HFFc6 (cell line): ENCODE measurements at regions not wholly inside any gene's neighbourhood (a gene's known extent, or its start where the extent isn't known, plus 50 kb on each side); places are given as distances from the start of the nearest gene placed in this dataset.
A peak's percentile ranks its signal among the peaks of the same experiment; 100 is the strongest.

Experiments
- DNase-seq: peaks from one replicate; pipeline ENCODE4 v3.0.0-alpha.2; 2018
- H3K27ac Mint-ChIP-seq: 2 replicates; pipeline ENCODE4 v1.8.0; 2020; ENCODE audit warnings: mild to moderate bottlenecking, mixed read lengths
- H3K27me3 Mint-ChIP-seq: 2 replicates; pipeline ENCODE4 v1.8.0; 2021; ENCODE audit warnings: mild to moderate bottlenecking, moderate library complexity, mixed read lengths; ENCODE audit not compliant: insufficient read depth
- H3K36me3 Mint-ChIP-seq: 2 replicates; pipeline ENCODE4 v1.8.0; 2021; ENCODE audit warnings: low read depth, mixed read lengths
- H3K4me1 Mint-ChIP-seq: 2 replicates; pipeline ENCODE4 v1.8.0; 2020; ENCODE audit warnings: low read depth, mixed read lengths
- H3K4me3 Mint-ChIP-seq: 2 replicates; pipeline ENCODE4 v1.8.0; 2020; ENCODE audit warnings: mild to moderate bottlenecking, moderate library complexity, mixed read lengths
- H3K9me3 Mint-ChIP-seq: 2 replicates; pipeline ENCODE4 v1.8.0; 2020; ENCODE audit warnings: mild to moderate bottlenecking, mixed read lengths
- CTCF ChIP-seq: fragments of 200-600 bp; sonication (generic); IDR thresholded peaks from 2 replicates; pipeline ENCODE4 v1.5.0; 2021; ENCODE audit warnings: antibody characterized with exemption, mild to moderate bottlenecking

DNA sequence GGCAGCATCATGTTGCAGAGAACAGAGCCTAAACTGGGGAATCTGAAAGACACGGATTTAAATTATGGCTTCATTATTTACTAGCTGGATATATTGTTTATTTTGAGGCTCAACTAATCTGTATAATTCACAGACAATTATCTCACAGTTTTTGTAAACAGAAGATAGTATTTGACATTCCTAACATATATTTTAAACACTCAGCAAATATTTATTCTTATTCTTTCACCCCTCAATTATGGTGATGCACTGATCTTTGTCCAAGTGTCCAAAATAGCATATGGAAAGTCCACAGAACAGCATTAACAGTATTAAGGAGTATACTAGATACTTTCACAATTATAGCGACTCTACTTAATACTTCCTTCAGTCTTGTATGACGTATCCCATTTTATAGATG lies 257.0 kb downstream of the ADGRG6 start:
- H3K27me3 Mint-ChIP-seq: no peaks in the 10 kb centered on the region; the same call in none of the 2 replicates
- no peak overlapping the region for H3K27ac Mint-ChIP-seq
- no peaks in the 10 kb centered on the region for H3K9me3 Mint-ChIP-seq
- H3K4me1 Mint-ChIP-seq: no peaks in the 10 kb centered on the region
- H3K36me3 Mint-ChIP-seq: no peaks in the 10 kb centered on the region
- TF ChIP-seq CTCF: no peak
- H3K4me3 Mint-ChIP-seq: no peak overlapping the region
- no peak for DNase-seq

- no peak for TF ChIP-seq CTCF
- Mint-ChIP-seq H3K36me3 (no peaks in the 10 kb centered on the region), H3K4me3 (no peak overlapping the region), H3K27ac (no peak overlapping the region), H3K27me3 (peaks cover 1% of the 10 kb centered on the region), H3K9me3 (no peaks in the 10 kb centered on the region), H3K4me1 (peaks cover 3% of the 10 kb centered on the region)
- DNase-seq: no peak
Measured at GRCh38 chr6:142561511-142562265, 259.9 kb downstream of the ADGRG6 start.

DNA sequence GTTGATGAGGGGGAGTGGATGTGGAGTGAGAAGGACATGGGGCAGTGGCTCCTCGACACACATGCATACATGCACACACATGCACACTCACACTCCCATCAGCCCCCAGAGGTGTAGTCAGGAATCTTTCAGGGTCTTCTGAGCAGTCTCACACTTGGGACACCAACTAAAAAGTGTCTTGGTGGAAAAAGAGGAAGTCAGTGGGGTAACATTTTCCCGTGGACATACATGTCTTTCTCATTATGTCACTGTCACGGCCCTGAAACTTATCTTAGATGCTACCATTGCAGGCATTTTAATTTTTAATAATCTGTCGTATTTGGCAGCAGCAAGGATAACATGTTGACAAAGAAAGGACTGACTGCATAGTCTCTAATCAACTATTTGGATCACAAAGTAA lies 261.1 kb downstream of the ADGRG6 start:
- no peak overlapping the region for H3K4me3 Mint-ChIP-seq
- no peak for DNase-seq
- TF ChIP-seq CTCF: no peak
- H3K9me3 Mint-ChIP-seq: no peaks in the 10 kb centered on the region
- peaks cover 1% of the 10 kb centered on the region for H3K27me3 Mint-ChIP-seq
- H3K36me3 Mint-ChIP-seq: no peaks in the 10 kb centered on the region
- peaks cover 15% of the 10 kb centered on the region for H3K4me1 Mint-ChIP-seq
- H3K27ac Mint-ChIP-seq: no peak overlapping the region

DNA sequence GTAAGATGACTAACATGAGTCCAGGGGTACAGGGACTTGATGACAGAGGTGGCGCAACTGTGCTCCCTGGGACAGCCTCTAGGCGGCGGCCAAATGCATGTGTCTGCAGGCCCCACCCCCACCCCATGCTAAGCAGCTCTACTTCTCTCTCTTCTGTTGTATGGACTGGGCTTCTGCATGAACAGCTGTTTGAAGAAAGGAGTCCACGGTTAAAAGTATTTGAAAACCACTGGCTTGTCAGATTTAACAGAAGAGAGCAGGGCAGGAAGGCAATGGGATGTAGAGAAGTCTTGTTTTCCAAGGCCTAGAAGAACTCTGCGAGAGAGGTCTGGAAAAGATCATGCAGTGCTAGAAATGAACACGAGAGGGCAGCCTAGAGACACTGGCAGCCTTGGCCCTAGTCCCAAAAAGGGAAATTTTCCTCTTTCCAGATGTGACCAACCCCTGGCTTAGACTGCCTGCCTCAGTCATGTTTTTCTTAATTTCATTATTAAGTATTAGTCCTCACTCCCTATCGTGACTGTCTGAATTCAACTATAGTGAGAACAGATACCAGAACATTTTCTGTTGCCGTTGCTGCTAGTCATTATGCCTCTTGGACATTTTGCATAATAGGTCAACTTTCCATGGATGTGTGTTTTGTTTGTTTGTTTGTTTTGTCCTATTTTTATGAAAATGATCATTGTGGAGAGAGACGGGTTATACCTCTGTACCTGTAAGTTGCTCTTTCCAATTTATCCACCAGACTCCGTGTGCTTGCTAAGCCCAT lies 265.0 kb downstream of the ADGRG6 start:
- H3K4me1 Mint-ChIP-seq: peaks cover 51% of the 10 kb centered on the region
- peak; percentile 93 for TF ChIP-seq CTCF
- H3K4me3 Mint-ChIP-seq: no peak overlapping the region
- H3K9me3 Mint-ChIP-seq: no peaks in the 10 kb centered on the region
- no peak overlapping the region for H3K27ac Mint-ChIP-seq
- H3K27me3 Mint-ChIP-seq: peaks cover 1% of the 10 kb centered on the region
- H3K36me3 Mint-ChIP-seq: no peaks in the 10 kb centered on the region
- DNase-seq: peak; percentile 55

DNA sequence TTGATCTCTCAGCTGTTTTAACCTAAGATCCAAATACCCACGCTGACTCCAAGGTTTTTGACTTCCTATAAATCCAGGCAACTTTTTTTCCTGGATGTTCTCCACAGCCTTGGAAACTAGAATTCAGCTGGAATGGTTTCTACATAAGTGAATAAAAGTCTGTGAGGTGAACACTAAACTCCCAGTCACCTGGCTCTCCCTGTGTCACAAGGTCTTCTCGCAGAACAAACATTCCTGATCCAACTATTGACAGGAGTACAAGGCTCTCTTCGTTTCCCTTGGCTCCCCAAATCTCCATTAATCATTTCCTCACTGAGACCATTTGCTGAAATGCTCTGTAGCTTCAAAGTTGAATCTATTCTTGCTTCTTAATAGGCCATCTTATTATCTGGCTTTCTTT lies 265.7 kb downstream of the ADGRG6 start:
- no peaks in the 10 kb centered on the region for H3K36me3 Mint-ChIP-seq
- H3K9me3 Mint-ChIP-seq: no peaks in the 10 kb centered on the region
- TF ChIP-seq CTCF: no peak
- peaks cover 51% of the 10 kb centered on the region for H3K4me1 Mint-ChIP-seq
- no peak overlapping the region for H3K4me3 Mint-ChIP-seq
- DNase-seq: no peak
- peaks cover 1% of the 10 kb centered on the region for H3K27me3 Mint-ChIP-seq
- H3K27ac Mint-ChIP-seq: no peak overlapping the region
